Fibroblast of pulmonary artery (primary cell): ENCODE measurements at regions not wholly inside any gene's neighbourhood (a gene's known extent, or its start where the extent isn't known, plus 50 kb on each side); places are given as distances from the start of the nearest gene placed in this dataset.
"Not testable (repeated sequence)": the region's sequence is repeated elsewhere in the genome, so short reads cannot be mapped to it uniquely, and the experiment has no call there.

Experiments used
- DNase-seq: peaks from one replicate; pipeline ENCODE4 v3.0.0-alpha.2; 2010; ENCODE audit warnings: low read depth
- H3K4me3 ChIP-seq: replicated peaks from 2 replicates; pipeline ENCODE4 v1.5.1; 2011; ENCODE audit warnings: low read depth, mild to moderate bottlenecking, control low read depth, low read length, moderate library complexity
- CTCF ChIP-seq: IDR thresholded peaks from 2 replicates; pipeline ENCODE4 v1.5.1; 2011; ENCODE audit warnings: mild to moderate bottlenecking, control low read depth, low read length, inconsistent platforms; ENCODE audit errors: missing control alignments

DNA sequence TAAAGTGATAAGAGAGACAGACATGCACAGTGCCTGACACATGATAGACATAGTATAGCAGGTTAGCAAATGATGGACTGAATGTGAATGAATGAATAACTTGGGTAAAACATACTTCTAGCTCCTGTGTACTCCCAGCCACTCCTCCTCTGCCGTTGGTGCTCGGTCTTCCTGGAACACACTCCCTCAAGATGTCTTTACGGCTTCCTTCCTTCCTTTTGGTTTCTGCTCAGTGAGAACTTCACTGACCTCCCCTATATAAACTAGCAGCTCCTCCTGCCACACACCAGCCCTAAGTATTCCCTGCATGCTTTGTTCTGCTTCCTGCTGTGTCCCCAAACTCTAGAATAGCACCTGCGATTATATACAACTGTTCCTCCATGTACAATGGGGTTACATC, 50.2 kb downstream of the RAD54L2 start:
- H3K4me3 ChIP-seq: no peak overlapping the region

GRCh38 chr3:51591231-51591630, 52.7 kb downstream of the RAD54L2 start:
- no peak for TF ChIP-seq CTCF
- no peak overlapping the region for H3K4me3 ChIP-seq
- DNase-seq: no peak

More for the DNA sequence above, 50.2 kb downstream of the RAD54L2 start:
- TF ChIP-seq CTCF: no peak
- DNase-seq: no peak

- DNase-seq: no peak
- H3K4me3 ChIP-seq: no peak overlapping the region
- no peak for TF ChIP-seq CTCF
Measured at GRCh38 chr3:51593697-51594096, 55.2 kb downstream of the RAD54L2 start.

DNA sequence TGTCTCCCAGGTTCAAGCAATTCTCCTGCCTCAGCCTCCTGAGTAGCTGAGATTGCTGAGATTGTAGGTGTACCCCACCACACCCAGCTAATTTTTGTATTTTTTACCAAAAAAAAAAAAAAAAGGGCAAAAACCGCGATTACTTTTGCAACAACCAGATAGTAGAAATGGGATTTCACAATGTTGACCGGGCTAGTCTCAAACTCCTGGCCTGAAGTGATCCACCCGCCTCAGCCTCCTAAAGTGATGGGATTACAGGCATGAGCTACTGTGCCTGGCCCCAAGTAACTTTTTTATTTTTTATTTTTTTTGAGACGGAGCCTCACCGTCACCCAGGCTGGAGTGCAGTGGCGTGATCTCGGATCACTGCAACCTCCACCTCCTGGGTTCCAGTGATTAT, 61.1 kb downstream of the RAD54L2 start:
- H3K4me3 ChIP-seq, DNase-seq: not testable (repeated sequence)

DNA sequence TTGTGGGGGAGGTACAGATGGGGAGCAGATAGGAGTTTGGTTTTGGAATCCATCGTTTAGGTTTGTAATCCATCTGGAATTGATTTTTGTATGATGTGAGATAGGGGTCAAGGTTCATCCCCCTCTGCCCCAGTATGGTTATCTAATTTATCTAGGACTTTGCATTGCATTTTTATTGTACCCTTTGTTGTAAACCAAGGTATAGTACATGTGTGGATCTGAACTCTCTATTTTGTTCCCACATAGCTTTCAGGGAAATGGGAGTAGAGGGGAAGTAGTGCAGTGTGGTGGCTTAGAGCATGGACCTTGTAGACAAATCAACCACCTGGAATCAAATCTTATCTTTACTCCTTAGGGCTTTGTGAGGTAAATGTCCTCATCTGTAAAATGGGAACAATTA, 65.7 kb downstream of the RAD54L2 start:
- H3K4me3 ChIP-seq: no peak overlapping the region
- no peak for TF ChIP-seq CTCF

GRCh38 chr3:51605938-51606337, 65.1 kb upstream of the TEX264 start:
- no peak overlapping the region for H3K4me3 ChIP-seq
- TF ChIP-seq CTCF: no peak
- no peak for DNase-seq

More for the DNA sequence above, 65.7 kb downstream of the RAD54L2 start:
- no peak for DNase-seq

- not testable (repeated sequence) for H3K4me3 ChIP-seq, DNase-seq
Measured at GRCh38 chr3:51606871-51607270, 64.2 kb upstream of the TEX264 start.

DNA sequence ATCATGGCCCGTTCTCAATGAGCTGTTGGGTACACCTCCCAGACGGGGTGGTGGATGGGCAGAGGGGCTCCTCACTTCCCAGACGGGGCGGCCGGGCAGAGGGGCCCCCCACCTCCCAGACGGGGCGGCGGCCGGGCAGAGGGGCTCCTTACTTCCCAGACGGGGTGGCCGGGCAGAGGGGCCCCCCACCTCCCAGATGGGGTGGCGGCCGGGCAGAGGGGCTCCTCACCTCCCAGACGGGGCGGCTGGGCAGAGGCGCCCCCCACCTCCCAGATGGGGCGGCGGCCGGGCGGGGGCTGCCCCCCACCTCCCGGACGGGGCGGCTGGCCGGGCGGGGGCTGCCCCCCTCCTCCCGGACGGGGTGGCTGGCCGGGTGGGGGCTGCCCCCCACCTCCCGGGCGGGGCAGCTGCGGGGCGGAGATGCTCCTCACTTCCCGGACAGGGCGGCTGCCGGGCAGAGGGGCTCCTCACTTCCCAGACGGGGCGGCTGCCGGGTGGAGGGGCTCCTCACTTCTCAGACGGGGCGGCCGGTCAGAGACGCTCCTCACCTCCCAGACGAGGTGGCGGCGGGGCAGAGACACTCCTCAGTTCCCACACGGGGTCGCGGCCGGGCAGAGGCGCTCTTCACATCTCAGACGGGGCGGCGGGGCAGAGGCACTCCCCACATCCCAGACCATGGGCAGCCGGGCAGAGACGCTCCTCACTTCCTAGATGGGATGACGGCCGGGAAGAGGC, 63.3 kb upstream of the TEX264 start:
- DNase-seq, H3K4me3 ChIP-seq: not testable (repeated sequence)
